ENCODE measurements at regions not wholly inside any gene's neighbourhood (a gene's known extent, or its start where the extent isn't known, plus 50 kb on each side); places are given as distances from the start of the nearest gene placed in this dataset.
"Not testable (repeated sequence)": the region's sequence is repeated elsewhere in the genome, so short reads cannot be mapped to it uniquely, and the experiment has no call there.

- DNase-seq (ENCODE audit: low spot score in 2 of 2) = no peak
- 77 to 80% methylated on average over 10 of the region's 10 CpGs for WGBS, 2 donors
- H3K9me3 ChIP-seq = no peaks in the 10 kb centered on the region
- no peaks in the 10 kb centered on the region for H3K36me3 ChIP-seq
- TF ChIP-seq CTCF (IDR thresholded peaks at IDR 0.05) (no peak), POLR2A (IDR thresholded peaks at IDR 0.05) (no peak), EP300 (IDR thresholded peaks at IDR 0.05) (no peak)
- H3K4me3 ChIP-seq = no peak overlapping the region
- H3K4me1 ChIP-seq = peaks cover 0 to 15% (median 0%) of the 10 kb centered on the region in 4 donors
- H3K27me3 ChIP-seq = no peaks in the 10 kb centered on the region
- no peak overlapping the region for H3K27ac ChIP-seq
Measured at GRCh38 chr6:164078532-164079274, 664.2 kb downstream of the QKI start.

- 85 to 99% methylated on average over 3 of the region's 3 CpGs for WGBS, 2 donors
- not testable (repeated sequence) for H3K9me3 ChIP-seq; H3K4me1 ChIP-seq; H3K27ac ChIP-seq; DNase-seq (ENCODE audit: low spot score in 2 of 2); H3K4me3 ChIP-seq; H3K27me3 ChIP-seq; H3K36me3 ChIP-seq
Measured at GRCh38 chr6:164076818-164077532, 662.5 kb downstream of the QKI start.

GRCh38 chr6:164075981-164076615, 661.6 kb downstream of the QKI start:
- no peak overlapping the region for H3K27ac ChIP-seq

GRCh38 chr6:164072240-164072666, 657.7 kb downstream of the QKI start:
- WGBS, 2 donors = 82% methylated on average over 2 of the region's 2 CpGs
- H3K9me3 ChIP-seq = no peaks in the 10 kb centered on the region
- H3K4me1 ChIP-seq = peaks cover 0 to 11% (median 0%) of the 10 kb centered on the region in 4 donors
- no peaks in the 10 kb centered on the region for H3K36me3 ChIP-seq
- H3K27me3 ChIP-seq = no peaks in the 10 kb centered on the region
- H3K27ac ChIP-seq = no peak overlapping the region
- no peak for DNase-seq (ENCODE audit: low spot score in 2 of 2)
- no peak for TF ChIP-seq POLR2A (IDR thresholded peaks at IDR 0.05)
- TF ChIP-seq CTCF (IDR thresholded peaks at IDR 0.05) = no peak
- no peak for TF ChIP-seq EP300 (IDR thresholded peaks at IDR 0.05)
- H3K4me3 ChIP-seq = no peak overlapping the region

More at GRCh38 chr6:164075981-164076615, 661.6 kb downstream of the QKI start:
- Histone ChIP-seq H3K9me3 (no peaks in the 10 kb centered on the region), H3K4me3 (no peak overlapping the region), H3K27me3 (no peaks in the 10 kb centered on the region), H3K36me3 (no peaks in the 10 kb centered on the region), H3K4me1 (peaks cover 0 to 8% (median 0%) of the 10 kb centered on the region in 4 donors)
- WGBS, 2 donors = 77 to 78% methylated on average over 8 to 9 of the region's 10 CpGs
- TF ChIP-seq EP300 (IDR thresholded peaks at IDR 0.05) = no peak
- no peak for TF ChIP-seq CTCF (IDR thresholded peaks at IDR 0.05)
- no peak for TF ChIP-seq POLR2A (IDR thresholded peaks at IDR 0.05)
- no peak for DNase-seq (ENCODE audit: low spot score in 2 of 2)

GRCh38 chr6:164069350-164069990, 655.0 kb downstream of the QKI start:
- no peak for DNase-seq (ENCODE audit: low spot score in 2 of 2)
- TF ChIP-seq EP300 (IDR thresholded peaks at IDR 0.05) (peak in 1 of 2 donors; percentile 17), POLR2A (IDR thresholded peaks at IDR 0.05) (no peak)
- no peaks in the 10 kb centered on the region for H3K36me3 ChIP-seq
- H3K9me3 ChIP-seq = no peaks in the 10 kb centered on the region
- no peak overlapping the region for H3K4me3 ChIP-seq
- H3K27ac ChIP-seq = peak overlapping the region in 2 of 4 donors; percentile 56 to 71
- H3K27me3 ChIP-seq = no peaks in the 10 kb centered on the region
- 36 to 44% methylated on average over 11 of the region's 11 CpGs for WGBS, 2 donors
- peaks cover 0 to 11% (median 0%) of the 10 kb centered on the region in 4 donors for H3K4me1 ChIP-seq

All from tibial nerve (tissue), 4 donors.